ENCODE measurements at regions not wholly inside any gene's neighbourhood (a gene's known extent, or its start where the extent isn't known, plus 50 kb on each side); places are given as distances from the start of the nearest gene placed in this dataset.

DNA sequence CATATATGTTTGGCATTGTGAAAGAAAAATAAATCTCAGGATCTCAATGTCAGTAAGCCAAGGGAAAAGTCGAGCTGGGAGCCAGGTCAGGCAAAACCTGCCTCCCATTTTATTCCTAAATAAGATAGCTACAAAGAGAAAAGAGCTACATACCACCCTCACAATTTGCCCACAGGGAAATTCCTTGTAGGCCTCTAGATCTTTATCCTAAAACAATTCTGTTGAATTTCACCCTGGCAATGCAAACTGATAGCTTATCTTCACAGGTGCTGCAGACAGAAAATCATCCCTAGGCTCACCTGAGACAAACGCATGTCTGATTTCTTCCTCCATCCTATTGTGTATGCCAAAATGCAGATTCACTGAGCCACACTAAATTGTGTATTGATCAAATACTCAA lies 2587.1 kb downstream of the PCDH9 start:
- Histone ChIP-seq H3K4me3 (no peak overlapping the region), H3K9ac (ENCODE audit: insufficient read length) (no peak overlapping the region), H3K9me3 (ENCODE audit: low read depth, low read length) (no peaks in the 10 kb centered on the region), H3K36me3 (ENCODE audit: insufficient read depth, low read length) (no peaks in the 10 kb centered on the region), H3K27ac (no peak overlapping the region)
- no peak for TF ChIP-seq POLR2AphosphoS5 (IDR thresholded peaks at IDR 0.05; ENCODE audit: borderline replicate concordance, low read depth, low read length)
- no peak for TF ChIP-seq EZH2 (IDR thresholded peaks at IDR 0.05)
- TF ChIP-seq FOXP2 (optimal IDR thresholded peaks at IDR 0.05; ENCODE audit: control extremely low read depth, extremely low read length, insufficient read depth), result no peak
- DNase-seq (ENCODE audit: low read depth, low spot score), result no peak

DNA sequence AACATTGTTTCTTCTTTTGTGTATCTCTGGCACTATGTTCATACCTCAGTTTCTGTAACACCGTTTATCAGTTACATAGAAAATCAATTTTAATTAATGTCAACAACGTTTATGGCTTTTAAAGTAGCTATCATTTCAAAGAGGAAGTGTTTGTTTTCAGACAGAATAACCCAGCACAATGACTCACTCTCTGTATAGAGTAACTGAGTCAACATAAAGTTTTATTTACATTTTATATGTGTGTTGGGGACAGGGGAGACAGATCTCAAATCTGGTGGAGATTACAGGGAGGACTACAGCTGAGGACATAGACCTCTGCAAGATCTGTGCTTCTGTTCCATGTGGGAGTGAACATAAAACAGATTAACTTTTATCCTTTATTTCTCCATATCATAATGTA lies 2590.1 kb downstream of the PCDH9 start:
- Histone ChIP-seq H3K27ac (no peak overlapping the region), H3K36me3 (ENCODE audit: insufficient read depth, low read length) (no peaks in the 10 kb centered on the region), H3K9ac (ENCODE audit: insufficient read length) (no peak overlapping the region), H3K9me3 (ENCODE audit: low read depth, low read length) (no peaks in the 10 kb centered on the region), H3K4me3 (no peak overlapping the region)
- no peak for TF ChIP-seq FOXP2 (optimal IDR thresholded peaks at IDR 0.05; ENCODE audit: control extremely low read depth, extremely low read length, insufficient read depth)
- TF ChIP-seq POLR2AphosphoS5 (IDR thresholded peaks at IDR 0.05; ENCODE audit: borderline replicate concordance, low read depth, low read length), result no peak
- TF ChIP-seq EZH2 (IDR thresholded peaks at IDR 0.05), result no peak
- no peak for DNase-seq (ENCODE audit: low read depth, low spot score)

DNA sequence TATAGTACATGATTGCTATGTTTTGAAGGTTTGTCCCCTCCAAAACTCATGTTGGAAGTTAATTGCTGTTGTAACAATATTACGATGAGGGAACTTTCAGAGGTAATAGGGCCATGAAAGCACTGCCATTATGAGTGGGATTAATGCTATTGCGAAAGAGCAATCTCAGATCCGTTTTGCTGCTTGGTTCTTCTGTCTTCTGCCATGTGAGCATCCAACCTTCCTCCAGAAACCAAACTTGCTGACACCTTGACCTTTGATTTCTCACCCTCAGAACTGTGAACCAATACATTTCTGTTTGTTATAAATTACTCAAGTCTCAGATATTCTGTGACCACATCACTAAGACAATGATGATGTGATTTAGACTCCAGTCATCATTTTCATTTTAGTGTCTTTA lies 2590.9 kb downstream of the PCDH9 start:
- Histone ChIP-seq H3K9me3 (ENCODE audit: low read depth, low read length) (no peaks in the 10 kb centered on the region), H3K27ac (no peak overlapping the region)
- no peak for TF ChIP-seq POLR2AphosphoS5 (IDR thresholded peaks at IDR 0.05; ENCODE audit: borderline replicate concordance, low read depth, low read length)
- TF ChIP-seq EZH2 (IDR thresholded peaks at IDR 0.05), result no peak
- TF ChIP-seq FOXP2 (optimal IDR thresholded peaks at IDR 0.05; ENCODE audit: control extremely low read depth, extremely low read length, insufficient read depth), result no peak

DNA sequence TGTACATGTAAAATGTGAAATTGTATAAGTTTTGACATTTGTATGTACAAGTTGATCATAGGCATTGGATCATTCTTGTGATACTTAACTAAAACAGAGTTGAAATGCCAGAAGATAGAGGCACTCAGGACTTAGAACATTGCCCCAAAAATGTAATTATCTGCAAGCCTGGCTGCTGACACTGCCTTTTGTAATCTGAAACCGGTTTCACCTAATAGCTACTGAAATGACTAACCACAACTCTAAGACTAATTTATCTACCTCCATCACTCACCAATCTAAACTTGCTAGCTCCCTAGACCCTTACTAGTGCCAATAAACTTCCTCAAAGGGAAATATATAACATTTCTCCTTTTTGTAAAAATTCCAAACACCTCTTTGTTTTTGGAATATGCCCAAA lies 2596.2 kb downstream of the PCDH9 start:
- H3K36me3 ChIP-seq (ENCODE audit: insufficient read depth, low read length), result no peaks in the 10 kb centered on the region
- DNase-seq (ENCODE audit: low read depth, low spot score), result no peak
- no peak overlapping the region for H3K9ac ChIP-seq (ENCODE audit: insufficient read length)
- no peak overlapping the region for H3K27ac ChIP-seq
- TF ChIP-seq EZH2 (IDR thresholded peaks at IDR 0.05) (no peak), FOXP2 (optimal IDR thresholded peaks at IDR 0.05; ENCODE audit: control extremely low read depth, extremely low read length, insufficient read depth) (no peak), POLR2AphosphoS5 (IDR thresholded peaks at IDR 0.05; ENCODE audit: borderline replicate concordance, low read depth, low read length) (no peak)
- no peaks in the 10 kb centered on the region for H3K9me3 ChIP-seq (ENCODE audit: low read depth, low read length)
- no peak overlapping the region for H3K4me3 ChIP-seq

More for the DNA sequence above, 2590.9 kb downstream of the PCDH9 start:
- Histone ChIP-seq H3K9ac (ENCODE audit: insufficient read length) (no peak overlapping the region), H3K4me3 (no peak overlapping the region), H3K36me3 (ENCODE audit: insufficient read depth, low read length) (no peaks in the 10 kb centered on the region)
- DNase-seq (ENCODE audit: low read depth, low spot score), result no peak

DNA sequence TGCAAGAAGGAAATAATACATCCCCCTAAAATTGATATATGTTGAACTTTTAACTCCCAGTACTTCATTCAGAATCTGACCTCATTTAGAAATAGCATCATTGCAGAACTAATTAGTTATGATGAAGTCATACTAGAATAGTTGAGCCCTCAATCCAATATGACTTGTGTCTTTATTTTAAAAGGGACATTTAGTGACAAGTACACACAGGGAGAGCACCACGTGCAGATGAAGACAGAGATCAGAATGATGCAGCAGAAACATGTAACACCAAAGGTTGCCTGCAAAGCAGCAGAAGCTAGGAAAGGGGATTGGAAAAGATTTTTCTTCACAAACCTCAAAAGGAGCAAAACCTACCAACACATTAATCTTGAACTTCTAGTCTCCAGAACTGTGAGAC lies 2602.5 kb downstream of the PCDH9 start:
- no peak overlapping the region for H3K4me3 ChIP-seq
- DNase-seq (ENCODE audit: low read depth, low spot score), result no peak
- H3K9me3 ChIP-seq (ENCODE audit: low read depth, low read length), result no peaks in the 10 kb centered on the region
- H3K36me3 ChIP-seq (ENCODE audit: insufficient read depth, low read length), result no peaks in the 10 kb centered on the region
- peak overlapping the region; percentile 14; the same call in 1 of the 2 replicates for H3K27ac ChIP-seq
- H3K9ac ChIP-seq (ENCODE audit: insufficient read length), result no peak overlapping the region
- TF ChIP-seq EZH2 (IDR thresholded peaks at IDR 0.05) (no peak), FOXP2 (optimal IDR thresholded peaks at IDR 0.05; ENCODE audit: control extremely low read depth, extremely low read length, insufficient read depth) (no peak), POLR2AphosphoS5 (IDR thresholded peaks at IDR 0.05; ENCODE audit: borderline replicate concordance, low read depth, low read length) (no peak)

DNA sequence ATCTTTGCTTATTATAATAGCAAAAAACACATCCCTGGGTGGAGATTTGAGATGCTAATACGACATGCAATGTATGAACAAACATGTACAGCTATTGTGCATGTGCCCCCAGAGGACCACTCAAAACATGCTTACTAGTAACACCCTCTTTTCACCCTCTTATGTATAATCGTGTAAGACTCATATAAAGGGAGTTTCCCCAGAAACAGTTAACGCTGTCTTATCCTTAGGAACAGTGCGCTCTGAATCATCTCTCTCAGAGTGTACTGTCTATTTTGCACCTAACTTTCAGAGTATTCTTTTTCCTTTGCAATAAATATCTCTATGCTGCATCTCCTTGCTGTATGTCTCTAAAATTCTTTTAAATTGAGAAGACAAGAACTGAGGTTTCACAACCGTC lies 2604.0 kb downstream of the PCDH9 start:
- H3K27ac ChIP-seq, result no peak overlapping the region
- DNase-seq (ENCODE audit: low read depth, low spot score), result no peak
- H3K9me3 ChIP-seq (ENCODE audit: low read depth, low read length), result no peaks in the 10 kb centered on the region
- H3K36me3 ChIP-seq (ENCODE audit: insufficient read depth, low read length), result no peaks in the 10 kb centered on the region
- TF ChIP-seq FOXP2 (optimal IDR thresholded peaks at IDR 0.05; ENCODE audit: control extremely low read depth, extremely low read length, insufficient read depth), result no peak
- H3K9ac ChIP-seq (ENCODE audit: insufficient read length), result no peak overlapping the region
- no peak overlapping the region for H3K4me3 ChIP-seq

DNA sequence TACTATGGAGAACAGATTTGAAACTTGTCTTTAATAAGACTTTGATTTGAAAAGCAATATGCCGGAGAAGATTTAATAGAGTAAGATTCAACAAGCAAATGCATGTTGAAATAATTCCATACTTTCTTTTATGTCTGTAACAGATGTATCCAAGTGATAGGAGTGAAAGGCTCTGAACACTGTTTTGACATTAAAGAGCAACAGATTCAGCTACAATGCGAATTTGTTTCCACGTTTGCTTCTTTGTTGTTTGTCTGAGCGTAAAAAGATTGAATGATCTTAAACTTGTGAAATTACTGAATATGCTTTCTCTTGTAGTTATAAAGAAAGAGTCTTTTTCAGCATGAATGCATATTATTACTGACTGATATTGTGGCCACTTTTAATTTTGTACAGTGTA lies 2612.9 kb downstream of the PCDH9 start:
- H3K4me3 ChIP-seq, result no peak overlapping the region
- no peak overlapping the region for H3K27ac ChIP-seq
- TF ChIP-seq EZH2 (IDR thresholded peaks at IDR 0.05) (no peak), FOXP2 (optimal IDR thresholded peaks at IDR 0.05; ENCODE audit: control extremely low read depth, extremely low read length, insufficient read depth) (no peak), POLR2AphosphoS5 (IDR thresholded peaks at IDR 0.05; ENCODE audit: borderline replicate concordance, low read depth, low read length) (no peak)
- H3K9me3 ChIP-seq (ENCODE audit: low read depth, low read length), result no peaks in the 10 kb centered on the region
- H3K36me3 ChIP-seq (ENCODE audit: insufficient read depth, low read length), result no peaks in the 10 kb centered on the region
- DNase-seq (ENCODE audit: low read depth, low spot score), result no peak
- H3K9ac ChIP-seq (ENCODE audit: insufficient read length), result no peak overlapping the region

DNA sequence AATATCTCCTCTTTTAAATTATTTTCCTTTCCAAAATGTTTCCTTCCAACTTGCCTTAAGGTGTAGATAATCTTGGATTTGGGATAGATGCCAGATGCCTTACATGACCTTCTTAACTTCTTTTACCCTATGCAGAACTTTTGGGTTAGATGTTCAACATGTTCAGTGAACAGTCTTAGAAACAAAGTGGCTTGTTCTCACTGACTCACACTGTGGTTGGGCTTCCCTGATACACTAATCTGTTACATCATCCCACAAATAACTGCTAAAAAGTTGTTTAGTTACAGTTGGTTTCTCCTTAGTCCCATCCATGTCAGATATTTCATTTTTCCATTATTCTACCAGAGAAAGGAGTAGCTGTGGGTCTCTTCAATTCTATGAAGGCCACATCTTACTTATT lies 2638.2 kb downstream of the PCDH9 start:
- H3K36me3 ChIP-seq (ENCODE audit: insufficient read depth, low read length), result no peaks in the 10 kb centered on the region
- TF ChIP-seq FOXP2 (optimal IDR thresholded peaks at IDR 0.05; ENCODE audit: control extremely low read depth, extremely low read length, insufficient read depth) (no peak), POLR2AphosphoS5 (IDR thresholded peaks at IDR 0.05; ENCODE audit: borderline replicate concordance, low read depth, low read length) (no peak), EZH2 (IDR thresholded peaks at IDR 0.05) (no peak)
- no peak overlapping the region for H3K9ac ChIP-seq (ENCODE audit: insufficient read length)
- DNase-seq (ENCODE audit: low read depth, low spot score), result no peak
- no peak overlapping the region for H3K27ac ChIP-seq
- no peak overlapping the region for H3K4me3 ChIP-seq
- no peaks in the 10 kb centered on the region for H3K9me3 ChIP-seq (ENCODE audit: low read depth, low read length)

DNA sequence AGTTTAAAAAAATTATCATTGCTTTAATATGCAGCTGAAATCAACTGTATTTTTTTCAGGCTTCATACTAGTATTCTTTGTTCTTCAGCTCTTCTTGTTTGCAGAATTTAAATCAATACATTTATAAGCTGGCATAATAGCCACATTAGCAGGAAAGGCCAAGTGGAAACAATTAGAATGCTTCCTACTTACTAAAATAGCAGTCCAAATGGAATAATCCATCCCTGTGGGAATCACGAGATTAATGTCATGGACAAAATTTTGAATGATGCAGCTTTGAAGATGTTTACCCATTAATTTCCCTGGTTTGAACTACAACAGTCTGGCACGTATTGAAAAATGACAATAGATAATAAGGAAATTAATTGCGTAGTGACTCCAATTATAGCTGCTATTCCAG lies 2650.8 kb downstream of the PCDH9 start:
- no peak overlapping the region for H3K4me3 ChIP-seq
- H3K9me3 ChIP-seq (ENCODE audit: low read depth, low read length), result no peaks in the 10 kb centered on the region
- TF ChIP-seq POLR2AphosphoS5 (IDR thresholded peaks at IDR 0.05; ENCODE audit: borderline replicate concordance, low read depth, low read length) (no peak), EZH2 (IDR thresholded peaks at IDR 0.05) (no peak), FOXP2 (optimal IDR thresholded peaks at IDR 0.05; ENCODE audit: control extremely low read depth, extremely low read length, insufficient read depth) (no peak)
- H3K27ac ChIP-seq, result no peak overlapping the region
- H3K36me3 ChIP-seq (ENCODE audit: insufficient read depth, low read length), result no peaks in the 10 kb centered on the region
- H3K9ac ChIP-seq (ENCODE audit: insufficient read length), result no peak overlapping the region
- no peak for DNase-seq (ENCODE audit: low read depth, low spot score)
